Skin of body (tissue), 1 donor: ENCODE measurements at regions not wholly inside any gene's neighbourhood (a gene's known extent, or its start where the extent isn't known, plus 50 kb on each side); places are given as distances from the start of the nearest gene placed in this dataset.
A peak's percentile ranks its signal among the peaks of the same experiment; 100 is the strongest.

Source experiments
- DNase-seq: peaks from one replicate; lab custom pipeline; 2025; lab: John Stamatoyannopoulos, UW

- DNase-seq, result no peak
Measured at GRCh38 chr11:15726221-15726746, 611.6 kb downstream of the INSC start.

DNA sequence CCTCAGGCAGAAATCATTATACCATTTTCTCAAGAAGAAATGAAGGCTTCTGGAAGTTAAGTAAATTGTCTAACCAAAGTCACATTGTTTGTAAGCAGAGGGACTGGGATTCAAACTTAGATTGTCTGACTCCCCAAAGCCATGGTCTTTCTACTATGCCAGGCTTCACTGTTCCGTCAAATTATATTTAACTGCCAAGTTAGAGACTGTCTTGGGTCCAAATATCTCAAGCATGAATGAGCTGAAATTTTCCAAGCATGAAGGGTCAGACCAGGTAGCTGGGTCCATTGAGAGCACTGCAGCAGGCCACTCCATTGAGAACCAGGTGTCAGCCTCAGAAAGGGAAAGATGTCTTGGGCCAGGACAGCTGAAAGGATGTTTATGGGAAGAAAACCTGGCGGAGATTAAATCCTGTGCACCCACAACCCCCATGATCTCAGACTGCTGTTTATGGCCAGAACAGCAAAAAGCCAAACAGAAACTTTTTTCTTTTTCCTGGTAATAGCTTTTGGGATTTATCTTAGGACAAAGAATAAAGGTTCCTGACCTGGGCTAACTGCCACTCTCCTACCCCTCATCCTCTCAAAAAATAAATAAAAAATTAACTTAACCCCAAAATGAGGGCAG, 612.3 kb downstream of the INSC start:
- DNase-seq, result no peak

DNA sequence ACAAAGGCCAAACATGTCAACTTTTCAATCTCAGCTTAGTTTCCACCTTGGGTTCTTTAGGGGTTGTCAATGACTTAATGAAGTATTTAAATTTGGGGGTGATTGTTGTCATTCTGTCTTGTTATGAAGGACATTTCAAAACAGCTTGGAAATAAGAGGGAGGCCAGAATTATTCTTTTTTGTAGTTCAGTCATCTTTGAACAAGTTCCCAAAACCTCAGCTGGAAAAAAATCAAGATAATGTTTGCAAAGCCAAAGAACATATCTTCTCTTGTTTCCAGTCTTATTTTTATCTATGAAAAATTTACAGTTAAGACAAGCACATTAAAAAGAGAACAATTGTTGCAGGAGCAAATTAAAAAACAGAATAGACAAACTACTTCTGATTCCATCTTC, 612.8 kb downstream of the INSC start:
- DNase-seq, result no peak

GRCh38 chr11:15728207-15728606, 613.5 kb downstream of the INSC start:
- no peak for DNase-seq

DNA sequence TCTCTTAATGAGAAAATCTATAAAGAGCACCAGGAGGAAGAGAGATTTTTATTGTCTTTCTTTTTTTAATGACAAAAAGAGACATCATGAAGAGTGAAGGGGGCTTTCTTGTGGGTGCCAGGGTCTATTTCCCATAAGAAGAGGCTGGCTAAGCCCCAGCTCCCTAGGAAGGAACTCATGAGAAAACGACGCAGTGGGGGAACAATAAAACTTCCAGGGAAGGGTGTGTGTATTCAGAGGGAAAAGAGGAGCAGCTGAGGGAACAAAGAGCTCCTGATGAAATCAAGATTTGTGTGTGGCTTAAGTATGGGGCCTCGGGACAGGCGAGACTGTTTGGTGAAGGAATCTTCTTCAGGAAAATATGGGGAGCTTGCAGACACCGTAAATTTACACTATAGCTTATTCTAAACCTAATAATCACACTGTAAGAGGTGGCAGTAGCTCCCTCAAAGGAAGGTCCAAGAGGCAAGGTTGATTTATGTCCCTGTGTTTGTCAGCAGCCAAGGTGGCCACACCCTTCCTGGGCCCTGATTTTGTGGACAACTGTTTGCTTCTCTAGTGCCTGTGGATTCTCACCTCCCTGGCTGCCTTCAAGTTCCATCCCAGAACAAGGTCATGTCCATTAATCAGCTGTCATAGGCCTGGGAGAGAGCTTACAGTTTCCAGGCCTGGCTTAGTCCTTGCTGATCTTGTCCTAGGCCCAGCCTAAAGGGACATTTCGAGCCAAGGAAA, 615.7 kb downstream of the INSC start:
- DNase-seq, result peak; percentile 58

DNA sequence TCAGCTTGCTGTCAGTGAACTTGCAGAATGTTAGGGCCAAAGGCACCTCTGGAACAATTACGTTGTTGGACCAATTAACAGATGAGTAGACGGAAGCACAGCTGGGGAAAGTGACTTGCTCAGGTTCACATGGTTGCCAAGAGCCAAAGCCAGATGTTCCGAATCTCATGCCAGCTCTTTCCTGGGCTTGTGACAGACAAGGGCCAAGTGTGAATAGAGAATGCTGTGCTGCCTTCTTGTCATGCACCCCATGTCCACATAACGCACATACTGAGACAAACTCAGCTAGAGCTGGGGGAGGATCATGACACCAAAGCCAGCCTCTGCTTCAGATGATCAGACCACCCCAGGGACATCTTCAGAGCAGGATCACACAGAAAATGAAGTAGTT, 616.3 kb downstream of the INSC start:
- DNase-seq, result peak; percentile 15

GRCh38 chr11:15735706-15736105, 620.6 kb downstream of the SOX6 start:
- peak; percentile 56 for DNase-seq

- DNase-seq, result no peak
Measured at GRCh38 chr11:15737320-15737719, 619.0 kb downstream of the SOX6 start.

DNA sequence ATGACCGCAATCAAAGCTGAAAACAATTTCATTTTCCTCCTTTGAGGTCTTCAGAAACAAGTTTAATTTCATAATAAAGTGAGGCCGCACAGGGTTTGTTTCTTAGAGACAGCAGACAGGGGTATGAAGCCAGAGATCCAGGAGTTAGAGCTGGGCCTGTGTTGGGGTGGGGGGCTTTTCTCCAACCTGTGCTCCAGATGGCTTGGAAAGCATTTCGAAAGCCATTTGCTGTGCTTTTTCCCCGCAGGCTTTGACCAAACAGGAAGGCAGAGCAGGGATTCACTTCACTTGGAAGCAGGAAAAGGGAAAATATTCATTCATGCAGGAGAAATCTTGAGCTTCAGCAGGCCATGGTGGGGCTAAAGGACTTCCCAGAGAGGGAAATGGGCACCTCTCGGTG, 617.4 kb downstream of the SOX6 start:
- no peak for DNase-seq

DNA sequence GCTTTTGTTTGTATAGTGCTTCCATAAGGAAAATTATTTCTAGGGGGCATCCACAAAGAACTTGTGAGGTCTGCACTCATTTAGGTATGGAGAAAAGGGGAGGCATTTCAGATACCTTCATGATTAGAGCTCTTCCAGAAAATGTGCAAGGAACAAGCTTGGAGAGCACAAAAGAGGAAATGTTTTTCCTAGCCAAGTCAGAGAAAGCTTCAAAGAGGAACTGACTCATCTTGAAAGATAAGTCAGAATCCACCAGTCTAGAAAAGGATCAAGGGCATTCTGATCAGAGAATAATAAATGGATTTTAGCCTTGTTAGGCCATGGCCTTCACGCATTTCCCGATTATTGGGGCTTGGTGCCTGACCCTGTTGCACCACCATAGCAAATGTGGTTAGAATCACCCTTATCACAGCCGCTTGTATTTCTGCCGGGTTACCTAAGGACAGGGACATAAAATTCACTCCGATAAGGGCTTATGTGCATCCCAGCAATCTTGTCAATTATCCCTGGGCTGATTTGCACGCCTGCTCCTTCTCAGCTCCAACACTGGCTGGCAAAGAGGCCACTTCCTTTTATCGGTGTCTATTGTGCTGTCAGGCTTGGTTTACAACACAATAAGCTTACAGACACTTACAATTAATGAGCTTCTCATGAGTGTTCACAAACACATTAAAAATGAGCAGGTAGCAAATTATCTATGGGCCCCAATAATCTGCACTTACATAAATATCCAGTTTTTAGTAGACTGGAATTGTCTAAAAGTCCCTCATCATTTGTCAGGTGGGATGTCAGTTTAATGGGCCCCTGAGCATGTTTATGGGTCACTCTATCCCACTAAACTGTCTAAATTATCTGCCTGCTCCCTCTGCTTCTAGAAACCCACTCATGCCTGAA, 613.5 kb downstream of the SOX6 start:
- no peak for DNase-seq

DNA sequence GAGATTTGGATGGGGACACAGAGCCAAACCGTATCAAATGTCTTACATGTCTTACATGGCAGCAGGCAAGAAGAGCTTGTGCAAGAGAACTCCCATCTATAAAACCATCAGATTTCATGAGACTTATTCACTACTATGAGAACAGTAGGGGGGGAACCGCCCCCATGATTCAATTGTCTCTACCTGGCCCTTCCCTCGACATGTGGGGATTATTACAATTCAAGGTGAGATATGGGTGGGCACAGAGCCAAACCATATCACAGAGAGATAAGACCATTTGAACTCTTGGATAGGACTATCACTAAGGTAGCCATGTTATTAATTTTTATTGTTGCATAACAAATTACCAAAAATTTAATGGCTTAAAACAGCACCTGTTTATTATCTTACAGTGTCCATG, 611.7 kb downstream of the SOX6 start:
- no peak for DNase-seq

DNA sequence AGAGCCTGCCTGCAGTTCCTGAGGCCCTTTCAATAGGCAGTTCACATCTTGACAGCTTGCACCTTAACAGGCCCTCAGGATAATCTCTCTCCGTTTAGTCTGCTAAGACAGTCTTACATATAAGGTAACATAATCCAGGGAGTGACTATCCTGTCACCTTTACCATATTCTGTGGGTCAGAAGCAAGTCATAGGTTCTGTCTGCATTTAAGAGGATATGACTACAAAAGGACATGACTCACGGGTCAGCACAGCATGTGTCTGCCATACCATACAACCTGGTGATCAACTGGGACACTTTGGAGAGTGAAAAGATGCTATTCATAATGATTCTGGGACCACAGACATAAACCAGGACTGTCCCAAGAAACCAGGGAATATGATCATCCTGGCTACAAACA, 611.1 kb downstream of the SOX6 start:
- DNase-seq, result no peak

DNA sequence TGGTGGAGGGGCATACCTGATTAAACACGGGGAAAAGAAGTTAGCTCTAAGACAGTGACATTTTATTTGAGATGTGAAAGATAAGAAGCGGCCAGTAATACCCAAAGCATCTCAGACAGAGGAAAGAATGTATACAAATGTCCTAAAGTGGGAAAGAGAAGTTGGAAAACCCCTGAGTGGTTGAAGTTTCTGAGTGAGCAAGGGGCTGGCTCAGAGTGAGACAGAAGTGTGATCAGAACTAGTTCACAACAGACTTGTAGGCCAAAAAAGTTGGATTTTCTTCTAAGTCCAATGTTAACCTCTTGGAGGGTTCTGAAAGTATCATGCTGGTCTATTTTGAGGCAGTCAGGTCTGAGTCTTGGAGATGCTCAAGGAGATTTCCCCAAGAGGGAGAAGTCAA, 608.7 kb downstream of the SOX6 start:
- no peak for DNase-seq

GRCh38 chr11:15748132-15748531, 608.2 kb downstream of the SOX6 start:
- no peak for DNase-seq

- no peak for DNase-seq
Measured at GRCh38 chr11:15748741-15749140, 607.6 kb downstream of the SOX6 start.

GRCh38 chr11:15750535-15751308, 605.6 kb downstream of the SOX6 start:
- DNase-seq, result no peak

DNA sequence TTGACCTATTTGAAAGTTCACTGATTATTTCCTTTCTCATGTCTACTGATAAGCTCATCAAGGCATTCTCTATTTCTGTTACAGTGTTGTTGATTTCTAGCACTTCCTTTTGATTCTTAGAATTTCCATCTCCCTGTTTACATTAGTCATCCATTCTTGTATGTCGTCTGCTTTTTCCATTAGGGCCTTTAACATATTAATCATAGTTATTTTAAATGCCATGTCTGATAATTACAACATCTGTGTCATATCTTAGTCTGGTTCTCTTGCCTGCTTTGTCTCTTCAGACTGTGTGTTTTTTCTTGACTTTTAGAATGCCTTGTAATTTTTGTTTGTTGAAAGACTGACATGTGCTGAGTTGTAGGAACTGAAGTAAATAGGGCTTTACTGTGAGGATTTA, 602.1 kb downstream of the SOX6 start:
- no peak for DNase-seq

DNA sequence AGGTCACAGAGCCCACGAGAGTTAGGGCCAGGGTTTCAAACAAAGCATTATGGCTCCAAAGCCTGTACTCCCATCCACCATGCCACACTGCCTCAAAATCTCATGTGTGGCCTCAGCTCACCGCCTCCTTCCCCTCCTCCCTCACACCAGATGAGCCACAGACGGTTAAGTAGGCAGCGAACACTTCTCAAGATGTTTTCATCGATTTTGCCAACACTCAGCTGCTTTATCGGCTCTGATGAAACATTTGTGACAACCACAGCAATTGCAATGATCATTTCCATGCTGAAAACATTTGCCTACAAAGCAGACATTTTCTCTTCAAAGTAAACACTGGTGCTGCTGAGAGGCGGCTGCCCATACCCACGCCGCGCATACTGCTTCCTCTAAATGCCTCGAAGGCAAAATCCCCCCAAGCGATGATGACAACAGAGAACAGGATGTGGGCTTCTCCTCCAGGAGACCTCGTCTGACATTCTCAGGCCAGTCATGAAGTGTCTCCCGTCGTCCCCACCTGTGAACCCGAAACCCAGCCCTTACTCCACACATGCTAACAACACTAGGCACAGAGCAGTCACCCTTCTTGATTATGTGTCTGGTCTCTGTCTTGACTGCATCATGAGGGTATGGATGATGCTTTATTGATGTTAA, 599.2 kb downstream of the SOX6 start:
- no peak for DNase-seq

- DNase-seq, result no peak
Measured at GRCh38 chr11:15758857-15759465, 597.4 kb downstream of the SOX6 start.

DNA sequence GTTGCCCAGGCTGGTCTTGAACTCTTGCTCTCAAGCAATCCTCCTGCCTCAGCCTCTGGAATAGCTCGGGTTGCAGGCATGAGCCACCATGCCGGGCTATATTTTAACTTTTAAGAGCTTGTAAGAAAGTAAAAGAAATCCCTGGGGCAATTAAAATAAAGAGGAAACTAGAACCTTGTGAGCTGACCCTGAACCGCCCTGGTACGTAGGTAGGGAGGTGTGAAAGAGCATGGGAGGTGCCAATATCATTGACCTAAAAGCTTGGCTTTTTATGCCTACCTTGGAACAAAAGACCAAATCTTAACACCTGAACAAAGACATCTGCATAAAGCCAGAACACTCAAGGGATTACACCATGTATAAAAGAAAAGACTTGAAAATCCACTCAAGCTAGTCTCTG, 595.1 kb downstream of the SOX6 start:
- DNase-seq, result no peak
